OCI-LY7 (cell line): ENCODE measurements at regions not wholly inside any gene's neighbourhood (a gene's known extent, or its start where the extent isn't known, plus 50 kb on each side); places are given as distances from the start of the nearest gene placed in this dataset.

ENCODE experiments used
- BruUV-seq: library from RNA; stranded (reverse); fragments of 400-500 nt; replicated peaks from 2 replicates; lab custom pipeline; 2021; lab: Mats Ljungman, UMichigan
- CTCF ChIA-PET: fragments of 300-600 bp; sonication (Branson Sonifier 250); formaldehyde crosslinking; loops from one replicate; lab custom pipeline; 2022; ENCODE audit warnings: antibody characterized with exemption; ENCODE audit not compliant: unreplicated experiment; lab: Charles Lee
- POLR2A ChIA-PET: fragments of 300-600 bp; sonication (Branson Sonifier 250); formaldehyde crosslinking; loops from one replicate; lab custom pipeline; 2022; ENCODE audit warnings: antibody characterized with exemption; lab: Charles Lee
- DNase-seq: peaks from one replicate; pipeline ENCODE4 v3.0.0-alpha.2; 2015; ENCODE audit warnings: low spot score
- H2AFZ ChIP-seq: fragments of 200-600 bp; sonication (generic), shearing (Covaris generic); 2 replicates; pipeline ENCODE4 v1.6.1; 2014; ENCODE audit warnings: mild to moderate bottlenecking, antibody characterized with exemption, low read length, moderate library complexity
- H3K27ac ChIP-seq: fragments of 200-600 bp; sonication (generic); 2 replicates; pipeline ENCODE4 v1.5.1; 2014; ENCODE audit warnings: mixed run types, low read depth, mild to moderate bottlenecking, moderate library complexity, low read length, inconsistent platforms; ENCODE audit not compliant: poor library complexity, severe bottlenecking
- H3K36me3 ChIP-seq: fragments of 200-600 bp; sonication (generic); 2 replicates; pipeline ENCODE4 v1.6.1; 2014; ENCODE audit warnings: mild to moderate bottlenecking, antibody characterized with exemption, low read length, moderate library complexity, mixed read lengths; ENCODE audit not compliant: insufficient read depth
- H3K4me1 ChIP-seq: fragments of 200-600 bp; sonication (generic); 2 replicates; pipeline ENCODE4 v1.5.1; 2014; ENCODE audit warnings: mild to moderate bottlenecking, low read length; ENCODE audit not compliant: insufficient read depth, poor library complexity, severe bottlenecking
- H3K4me2 ChIP-seq: fragments of 200-600 bp; sonication (generic); 2 replicates; pipeline ENCODE4 v1.6.1; 2014; ENCODE audit warnings: mild to moderate bottlenecking, low read length
- H3K4me3 ChIP-seq: fragments of 200-600 bp; sonication (generic); 2 replicates; pipeline ENCODE4 v1.5.1; 2014; ENCODE audit warnings: mild to moderate bottlenecking, low read depth, low read length; ENCODE audit not compliant: poor library complexity, severe bottlenecking
- H3K79me2 ChIP-seq: fragments of 200-600 bp; sonication (generic); 2 replicates; pipeline ENCODE4 v1.6.1; 2016; ENCODE audit warnings: low read depth, mild to moderate bottlenecking, low read length, moderate library complexity, mixed read lengths; ENCODE audit not compliant: insufficient read depth
- H3K9me2 ChIP-seq: fragments of 200-600 bp; sonication (generic); 2 replicates; pipeline ENCODE4 v1.6.1; 2016; ENCODE audit warnings: mild to moderate bottlenecking, low read length, mixed read lengths; ENCODE audit not compliant: insufficient read depth
- H3K9me3 ChIP-seq: fragments of 200-600 bp; sonication (generic); 2 replicates; pipeline ENCODE4 v1.6.1; 2014; ENCODE audit warnings: mild to moderate bottlenecking, mixed run types, low read length, mixed read lengths
- H4K20me1 ChIP-seq: fragments of 200-600 bp; sonication (generic); 2 replicates; pipeline ENCODE4 v1.6.1; 2014; ENCODE audit warnings: mild to moderate bottlenecking, antibody characterized with exemption, low read length, moderate library complexity, mixed read lengths; ENCODE audit not compliant: insufficient read depth
- EZH2phosphoT487 ChIP-seq: fragments of 200-600 bp; sonication (generic); IDR thresholded peaks from 2 replicates; pipeline ENCODE4 v1.6.1; 2018; ENCODE audit warnings: low read depth, borderline replicate concordance, mild to moderate bottlenecking, mixed run types, antibody characterized with exemption, low read length, moderate library complexity, mixed read lengths
- intact Hi-C: fragments of 100-400 bp; cut with micrococcal nuclease; formaldehyde crosslinking; loops from one replicate; pipeline ENCODE4 v1.10.0; 2022; ENCODE audit not compliant: unreplicated experiment
- TF ChIP-seq, protein P1 (sequence below): fragments of 200-600 bp; sonication (generic); conservative IDR thresholded peaks from 2 replicates; pipeline ENCODE4 v1.5.1; 2014; ENCODE audit warnings: mild to moderate bottlenecking, antibody characterized with exemption, low read length, moderate library complexity, mixed read lengths

DNA sequence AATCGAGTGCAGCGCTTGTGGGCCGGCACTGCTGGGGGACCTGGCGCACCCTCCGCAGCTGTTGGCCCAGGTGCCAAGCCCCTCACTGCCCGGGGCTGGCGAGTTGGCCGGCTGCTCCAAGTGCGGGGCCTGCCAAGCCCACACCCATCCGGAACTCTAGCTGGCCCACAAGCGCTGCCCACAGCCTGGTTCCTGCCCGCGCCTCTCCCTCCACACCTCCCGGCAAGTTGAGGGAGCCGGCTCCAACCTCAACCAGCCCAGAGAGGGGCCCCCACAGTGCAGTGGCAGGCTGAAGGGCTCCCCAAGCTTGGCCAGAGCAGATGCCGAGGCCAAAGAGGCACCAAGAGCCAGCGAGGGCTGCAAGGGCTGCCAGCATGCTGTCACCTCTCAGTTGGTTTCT lies 73.4 kb downstream of the PLXNA1 start:
- Histone ChIP-seq H3K4me3 (no peak overlapping the region), H3K4me2 (no peak overlapping the region), H2AFZ (no peak overlapping the region), H4K20me1 (no peaks in the 10 kb centered on the region), H3K36me3 (no peaks in the 10 kb centered on the region), H3K79me2 (no peaks in the 10 kb centered on the region), H3K9me2 (no peaks in the 10 kb centered on the region), H3K4me1 (no peaks in the 10 kb centered on the region), H3K9me3 (peaks cover 9% of the 10 kb centered on the region; the same call in 1 of the 2 replicates), H3K27ac (no peak overlapping the region)
- CTCF ChIA-PET: no interaction called here
- POLR2A ChIA-PET: interaction anchor here (1.2 kb wide), 1 partner anchor 19 kb away, joined by 3 read pairs; no protein-coding TSS in a partner anchor
- TF ChIP-seq, protein P1, sequence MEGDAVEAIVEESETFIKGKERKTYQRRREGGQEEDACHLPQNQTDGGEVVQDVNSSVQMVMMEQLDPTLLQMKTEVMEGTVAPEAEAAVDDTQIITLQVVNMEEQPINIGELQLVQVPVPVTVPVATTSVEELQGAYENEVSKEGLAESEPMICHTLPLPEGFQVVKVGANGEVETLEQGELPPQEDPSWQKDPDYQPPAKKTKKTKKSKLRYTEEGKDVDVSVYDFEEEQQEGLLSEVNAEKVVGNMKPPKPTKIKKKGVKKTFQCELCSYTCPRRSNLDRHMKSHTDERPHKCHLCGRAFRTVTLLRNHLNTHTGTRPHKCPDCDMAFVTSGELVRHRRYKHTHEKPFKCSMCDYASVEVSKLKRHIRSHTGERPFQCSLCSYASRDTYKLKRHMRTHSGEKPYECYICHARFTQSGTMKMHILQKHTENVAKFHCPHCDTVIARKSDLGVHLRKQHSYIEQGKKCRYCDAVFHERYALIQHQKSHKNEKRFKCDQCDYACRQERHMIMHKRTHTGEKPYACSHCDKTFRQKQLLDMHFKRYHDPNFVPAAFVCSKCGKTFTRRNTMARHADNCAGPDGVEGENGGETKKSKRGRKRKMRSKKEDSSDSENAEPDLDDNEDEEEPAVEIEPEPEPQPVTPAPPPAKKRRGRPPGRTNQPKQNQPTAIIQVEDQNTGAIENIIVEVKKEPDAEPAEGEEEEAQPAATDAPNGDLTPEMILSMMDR: no peak
- no peak for TF ChIP-seq EZH2phosphoT487
- DNase-seq: no peak
- no TSS peak for BruUV-seq
- intact Hi-C loops: no loop called here

DNA sequence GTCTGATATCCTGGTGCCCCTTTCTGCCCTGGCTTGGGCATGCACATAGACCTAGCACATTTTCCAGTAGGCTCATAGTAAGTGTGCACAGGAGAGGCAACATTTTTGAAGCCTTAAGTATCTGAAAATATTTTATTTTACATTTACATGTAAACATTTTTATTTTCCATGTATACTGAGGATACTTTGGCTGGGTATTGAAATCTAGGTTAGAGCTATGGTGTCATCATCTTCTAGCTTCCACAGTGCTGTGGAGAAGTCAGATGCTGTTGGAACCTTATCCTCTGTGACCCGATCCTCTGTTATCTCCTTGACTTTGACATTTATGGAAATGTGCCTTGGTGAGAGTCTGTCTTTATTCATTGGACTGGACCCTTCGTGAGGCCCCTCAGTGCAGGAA lies 74.1 kb downstream of the PLXNA1 start:
- POLR2A ChIA-PET: interaction anchor here (0.6 to 1.2 kb wide), 2 partner anchors 18 to 129 kb away, joined by 3 read pairs; no protein-coding TSS in a partner anchor
- Histone ChIP-seq H2AFZ (no peak overlapping the region), H3K9me2 (no peaks in the 10 kb centered on the region), H3K4me2 (no peak overlapping the region), H3K4me3 (no peak overlapping the region), H3K79me2 (no peaks in the 10 kb centered on the region), H3K4me1 (no peaks in the 10 kb centered on the region), H3K27ac (no peak overlapping the region), H4K20me1 (no peaks in the 10 kb centered on the region), H3K9me3 (peaks cover 9% of the 10 kb centered on the region; the same call in 1 of the 2 replicates), H3K36me3 (no peaks in the 10 kb centered on the region)
- no peak for DNase-seq
- intact Hi-C loops: no loop called here
- TF ChIP-seq EZH2phosphoT487: no peak
- TF ChIP-seq, protein P1: no peak
- CTCF ChIA-PET: no interaction called here
- no TSS peak for BruUV-seq

DNA sequence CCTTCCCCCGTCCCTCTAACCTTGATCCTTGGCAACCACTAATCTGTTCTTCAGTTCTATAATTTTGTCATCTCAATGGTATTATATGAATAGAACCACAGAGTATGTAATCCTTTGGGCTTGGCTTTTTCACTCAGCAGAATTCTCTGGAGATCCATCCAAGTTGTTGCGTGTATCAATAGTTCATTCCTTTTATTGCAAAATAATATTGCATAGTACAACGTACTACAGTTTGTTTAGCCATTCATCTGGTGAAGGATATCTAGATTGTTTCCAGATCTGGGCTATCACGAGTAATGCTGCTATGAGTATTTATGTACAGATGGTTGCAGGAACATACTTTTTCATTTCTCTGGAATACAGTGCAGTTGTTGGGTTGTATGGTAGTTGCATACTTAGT lies 76.2 kb downstream of the PLXNA1 start:
- intact Hi-C loops: no loop called here
- H2AFZ ChIP-seq: no peak overlapping the region
- TF ChIP-seq EZH2phosphoT487: no peak
- TF ChIP-seq, protein P1: no peak
- no peaks in the 10 kb centered on the region for H4K20me1 ChIP-seq
- peaks cover 9% of the 10 kb centered on the region; the same call in 1 of the 2 replicates for H3K9me3 ChIP-seq
- ChIA-PET POLR2A (interaction anchor here (0.7 kb wide), 1 partner anchor 208 kb away, joined by 3 read pairs; no protein-coding TSS in a partner anchor), CTCF (no interaction called here)
- no peaks in the 10 kb centered on the region for H3K4me1 ChIP-seq
- no peaks in the 10 kb centered on the region for H3K36me3 ChIP-seq
- no peak for DNase-seq
- no peak overlapping the region for H3K4me2 ChIP-seq
- H3K9me2 ChIP-seq: no peaks in the 10 kb centered on the region
- H3K4me3 ChIP-seq: no peak overlapping the region
- no peak overlapping the region for H3K27ac ChIP-seq
- no TSS peak for BruUV-seq
- H3K79me2 ChIP-seq: no peaks in the 10 kb centered on the region
